Transverse colon (tissue), 3 donors: ENCODE measurements at regions not wholly inside any gene's neighbourhood (a gene's known extent, or its start where the extent isn't known, plus 50 kb on each side); places are given as distances from the start of the nearest gene placed in this dataset.

ENCODE experiments used
- POLR2A ChIP-seq: fragments of 450-650 bp; IDR thresholded peaks from one replicate; pipeline ENCODE4 v1.6.1; 2016; ENCODE audit warnings: antibody characterized with exemption, mild to moderate bottlenecking, moderate library complexity
- TF ChIP-seq, protein P1 (sequence below), 5 experiments: fragments of 200-600 bp in 3 of 5; fragments of 450-650 bp in 2 of 5; sonication (generic) in 3 of 5; IDR thresholded peaks; 1 replicate in 2 of 5; 2 replicates in 3 of 5; pipeline ENCODE4 v1.5.1; 2016 to 2017; ENCODE audit warnings: antibody characterized with exemption in 5 of 5, inconsistent platforms in 3 of 5, mild to moderate bottlenecking in 2 of 5, moderate library complexity in 1 of 5

DNA sequence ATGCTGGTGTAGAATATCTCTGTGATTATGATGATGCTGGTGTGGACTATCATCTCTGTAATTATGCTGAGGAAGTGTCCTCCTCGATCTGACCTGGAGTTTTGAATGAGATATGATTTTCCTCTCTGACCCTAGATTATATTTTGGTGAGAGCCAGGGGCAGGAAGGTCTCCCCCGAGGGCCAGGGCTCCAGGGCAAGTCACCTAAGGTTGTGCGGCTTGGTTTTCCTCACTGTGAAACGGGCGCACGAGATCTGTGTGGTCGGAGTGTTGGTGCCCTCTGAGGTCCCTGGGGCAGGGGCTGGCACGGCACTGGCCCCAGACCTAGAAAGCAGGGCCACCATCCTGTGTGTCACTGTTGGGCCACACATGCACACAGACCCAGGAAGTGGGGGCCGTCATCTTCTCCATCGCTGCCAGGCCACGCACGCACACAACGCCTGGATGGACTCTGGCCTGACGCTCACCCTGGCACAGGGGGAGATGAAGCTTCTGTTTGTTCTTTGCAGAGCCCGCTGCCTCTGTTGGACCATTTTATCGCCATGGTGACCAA is 67.7 kb upstream of the ZNF469 start:
- TF ChIP-seq, protein P1, sequence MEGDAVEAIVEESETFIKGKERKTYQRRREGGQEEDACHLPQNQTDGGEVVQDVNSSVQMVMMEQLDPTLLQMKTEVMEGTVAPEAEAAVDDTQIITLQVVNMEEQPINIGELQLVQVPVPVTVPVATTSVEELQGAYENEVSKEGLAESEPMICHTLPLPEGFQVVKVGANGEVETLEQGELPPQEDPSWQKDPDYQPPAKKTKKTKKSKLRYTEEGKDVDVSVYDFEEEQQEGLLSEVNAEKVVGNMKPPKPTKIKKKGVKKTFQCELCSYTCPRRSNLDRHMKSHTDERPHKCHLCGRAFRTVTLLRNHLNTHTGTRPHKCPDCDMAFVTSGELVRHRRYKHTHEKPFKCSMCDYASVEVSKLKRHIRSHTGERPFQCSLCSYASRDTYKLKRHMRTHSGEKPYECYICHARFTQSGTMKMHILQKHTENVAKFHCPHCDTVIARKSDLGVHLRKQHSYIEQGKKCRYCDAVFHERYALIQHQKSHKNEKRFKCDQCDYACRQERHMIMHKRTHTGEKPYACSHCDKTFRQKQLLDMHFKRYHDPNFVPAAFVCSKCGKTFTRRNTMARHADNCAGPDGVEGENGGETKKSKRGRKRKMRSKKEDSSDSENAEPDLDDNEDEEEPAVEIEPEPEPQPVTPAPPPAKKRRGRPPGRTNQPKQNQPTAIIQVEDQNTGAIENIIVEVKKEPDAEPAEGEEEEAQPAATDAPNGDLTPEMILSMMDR (IDR thresholded peaks at IDR 0.05), result no peak
- no peak for TF ChIP-seq POLR2A
